ENCODE measurements at regions not wholly inside any gene's neighbourhood (a gene's known extent, or its start where the extent isn't known, plus 50 kb on each side); places are given as distances from the start of the nearest gene placed in this dataset.
A peak's percentile ranks its signal among the peaks of the same experiment; 100 is the strongest.

DNA sequence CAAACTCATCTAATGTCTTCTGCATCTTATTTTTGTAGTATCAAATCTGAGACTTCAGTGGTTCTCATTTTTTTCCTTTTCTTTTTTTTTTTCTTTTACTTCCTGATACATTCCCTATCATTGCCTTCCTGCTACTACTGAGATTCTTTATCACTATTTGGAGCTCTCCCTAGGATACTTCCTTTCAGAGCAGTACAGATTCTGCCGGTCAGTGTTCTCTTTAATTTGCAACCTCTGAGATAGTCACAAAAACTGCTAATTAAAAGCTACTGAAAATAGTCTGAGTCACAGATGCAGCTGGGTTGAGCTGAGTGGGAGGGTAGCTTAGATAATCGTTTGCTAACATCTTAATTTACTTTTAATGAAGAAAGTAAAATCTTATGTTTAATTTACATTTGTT is 1279.7 kb downstream of the ARAP2 start:
- no peak for DNase-seq (ENCODE audit: low read depth)

DNA sequence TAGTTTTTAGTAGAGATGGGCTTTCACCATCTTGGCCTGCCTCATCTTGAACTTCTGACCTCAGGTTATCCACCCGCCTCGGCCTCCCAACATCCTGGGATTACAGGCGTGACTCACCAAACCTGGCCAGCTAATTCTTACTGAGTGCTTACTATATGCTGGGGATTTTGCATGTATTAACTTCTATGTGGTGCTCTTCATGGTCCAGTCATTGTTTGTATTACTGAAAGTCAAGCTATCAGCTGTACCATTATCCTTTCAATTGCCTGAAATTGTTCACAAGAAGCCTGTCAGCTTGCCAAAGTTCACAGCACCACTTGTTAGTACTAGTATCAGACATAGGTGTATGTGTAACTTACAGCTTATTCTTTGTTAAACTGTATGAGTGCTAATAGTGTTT is 1272.1 kb downstream of the ARAP2 start:
- DNase-seq (ENCODE audit: low read depth) = no peak

DNA sequence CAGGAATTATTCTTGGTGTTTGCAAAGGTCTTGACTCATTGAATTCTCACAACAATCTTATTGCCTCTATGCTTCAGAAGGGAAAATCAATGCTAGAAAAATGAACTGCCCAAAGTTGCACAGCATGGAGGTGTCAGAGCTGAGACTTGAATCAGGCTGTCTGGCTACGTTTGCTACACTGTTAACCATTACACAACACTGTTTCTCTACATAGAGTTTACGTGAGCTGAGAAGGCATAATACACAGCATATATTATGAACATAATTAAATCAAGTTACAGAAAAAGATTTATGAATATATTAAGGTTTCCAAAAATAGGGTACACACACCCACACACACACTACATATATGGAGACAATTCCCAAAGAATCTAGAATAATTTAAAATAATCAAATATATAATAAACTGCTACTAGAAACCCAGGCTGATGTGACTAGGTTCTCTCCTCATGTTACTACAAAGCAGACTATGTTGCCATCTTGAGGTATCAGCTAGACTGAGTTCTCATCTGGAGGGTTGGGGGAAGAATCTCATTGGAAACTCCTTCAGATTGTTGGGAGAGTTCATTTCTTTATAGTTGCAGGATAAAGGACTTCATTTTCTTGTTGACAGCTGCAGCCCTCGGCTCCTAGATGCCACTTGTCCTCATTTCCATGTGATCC is 1270.5 kb downstream of the ARAP2 start:
- no peak for DNase-seq (ENCODE audit: low read depth)

DNA sequence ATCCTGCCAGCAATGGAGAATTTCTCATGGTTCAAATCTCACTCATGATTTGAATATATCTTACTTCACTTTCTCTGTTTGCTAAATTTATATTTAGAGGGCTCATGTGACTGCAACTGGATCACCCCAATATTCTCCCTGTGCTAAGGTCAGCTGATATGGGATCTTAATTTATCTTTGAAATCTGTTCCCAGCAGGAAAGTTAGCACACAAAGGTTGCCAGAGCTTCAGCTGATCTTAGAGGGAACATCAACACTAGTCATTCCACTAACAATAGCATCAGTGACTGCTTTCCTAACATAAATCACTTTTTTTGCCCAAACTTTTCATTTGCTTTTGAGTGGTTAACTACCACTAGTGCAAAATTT is 1270.0 kb downstream of the ARAP2 start:
- DNase-seq (ENCODE audit: low read depth) = no peak

DNA sequence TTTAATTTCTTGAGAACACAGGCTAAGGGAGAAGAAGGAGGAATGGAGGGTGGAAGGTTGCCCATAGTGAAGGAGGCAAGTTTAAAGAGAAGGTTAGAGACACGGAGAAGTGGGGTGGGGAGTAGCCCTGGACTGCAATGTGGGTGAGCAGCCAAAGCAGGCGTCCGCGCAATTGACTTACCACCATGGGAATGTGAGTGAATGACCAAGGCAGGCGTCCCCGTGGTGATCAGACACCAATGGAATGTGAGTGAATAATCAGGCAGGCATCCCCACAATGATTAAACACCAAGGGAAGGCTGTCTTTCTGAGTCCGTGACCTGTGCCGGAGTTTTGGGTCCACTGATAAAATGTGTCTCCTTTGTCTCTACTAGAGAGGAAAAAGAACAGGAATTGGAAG is 1223.1 kb downstream of the ARAP2 start:
- peak; percentile 5 for DNase-seq (ENCODE audit: low read depth)

DNA sequence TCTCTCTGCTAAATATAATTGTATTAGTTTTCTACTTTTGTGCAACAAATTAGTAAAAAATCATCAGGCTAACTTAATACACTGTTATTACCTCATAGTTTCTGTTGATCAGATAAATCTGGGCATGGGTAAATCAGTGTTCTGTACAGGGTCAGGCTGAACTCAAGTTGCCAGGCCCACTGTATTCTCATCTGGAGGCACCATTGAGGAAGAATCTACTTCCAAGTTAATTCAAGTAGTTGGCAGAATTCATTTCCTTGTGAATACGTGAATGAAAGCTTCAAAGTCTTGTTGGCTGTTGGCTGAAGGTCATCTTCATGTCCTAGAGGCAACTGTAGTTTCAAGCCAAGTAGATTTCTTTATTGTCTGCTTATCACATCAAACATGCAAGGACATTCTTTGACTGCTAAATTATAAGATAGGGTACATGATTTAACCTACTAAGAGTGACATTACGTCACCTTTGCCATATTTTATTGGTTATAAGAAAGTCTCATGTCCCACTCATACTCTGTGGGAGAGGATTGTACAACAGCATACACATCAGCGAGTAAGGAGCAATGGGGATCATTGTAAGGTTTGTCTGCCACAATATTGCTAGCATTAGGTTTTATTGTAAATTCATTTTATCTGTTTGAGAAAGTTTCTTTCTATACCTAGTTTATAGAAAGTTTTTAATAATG is 1219.0 kb downstream of the ARAP2 start:
- peak; percentile 0 for DNase-seq (ENCODE audit: low read depth)

DNA sequence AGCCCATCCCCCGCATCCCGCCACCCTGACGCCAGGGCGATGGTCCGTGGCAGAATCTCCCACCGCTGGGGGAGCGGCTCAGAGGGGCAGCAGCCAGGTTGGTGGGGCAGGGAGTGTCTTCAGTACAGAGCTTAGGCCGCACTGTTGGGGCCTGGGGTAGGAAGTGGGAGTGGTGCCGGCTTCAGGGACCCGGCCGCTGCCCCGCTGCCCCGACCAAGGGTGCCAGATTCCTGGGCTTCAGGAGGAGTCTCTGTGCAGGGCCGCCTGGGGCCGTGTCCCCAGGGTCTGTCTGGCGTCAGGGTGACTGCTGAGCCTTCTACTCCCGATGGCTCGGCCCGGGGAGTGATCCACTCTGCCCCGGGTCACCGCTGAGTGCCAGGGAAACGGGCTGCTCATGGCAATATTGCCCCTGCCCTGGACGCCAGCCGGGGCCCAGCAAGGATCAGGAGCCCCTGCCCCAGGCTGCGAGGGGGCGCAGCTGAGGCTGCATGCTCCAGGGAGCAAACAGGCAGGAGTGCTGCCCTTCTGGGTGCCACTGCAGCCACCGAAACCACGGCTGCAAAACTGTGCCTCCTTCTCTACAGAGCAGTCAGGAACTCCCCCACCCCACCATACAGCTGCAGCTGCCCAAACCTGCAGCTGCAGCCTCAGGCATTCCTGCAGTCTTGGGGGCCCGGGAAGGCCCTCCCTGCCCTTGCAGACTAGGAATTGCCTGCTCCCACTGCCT is 1206.1 kb downstream of the ARAP2 start:
- no peak for DNase-seq (ENCODE audit: low read depth)

DNA sequence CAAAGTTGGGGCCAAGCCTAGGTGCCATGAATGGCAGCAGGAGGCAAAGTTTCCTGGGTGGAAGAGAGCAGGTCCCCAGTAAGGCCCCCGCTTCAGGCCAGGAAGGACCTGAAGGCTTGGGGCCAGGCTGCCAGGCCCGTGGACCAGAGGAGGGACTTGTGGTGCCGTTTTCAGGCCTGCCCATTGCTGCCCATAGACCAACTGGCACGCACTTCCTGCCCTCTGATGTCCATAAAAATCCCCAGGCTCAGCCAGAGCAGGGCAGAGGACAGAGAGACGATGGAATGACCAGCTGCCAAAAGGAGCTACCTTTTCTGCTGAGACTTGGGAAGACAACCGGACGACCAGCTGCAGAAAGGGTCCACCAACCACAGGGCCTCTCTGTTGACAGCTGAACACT is 1205.5 kb downstream of the ARAP2 start:
- DNase-seq (ENCODE audit: low read depth) = no peak

DNA sequence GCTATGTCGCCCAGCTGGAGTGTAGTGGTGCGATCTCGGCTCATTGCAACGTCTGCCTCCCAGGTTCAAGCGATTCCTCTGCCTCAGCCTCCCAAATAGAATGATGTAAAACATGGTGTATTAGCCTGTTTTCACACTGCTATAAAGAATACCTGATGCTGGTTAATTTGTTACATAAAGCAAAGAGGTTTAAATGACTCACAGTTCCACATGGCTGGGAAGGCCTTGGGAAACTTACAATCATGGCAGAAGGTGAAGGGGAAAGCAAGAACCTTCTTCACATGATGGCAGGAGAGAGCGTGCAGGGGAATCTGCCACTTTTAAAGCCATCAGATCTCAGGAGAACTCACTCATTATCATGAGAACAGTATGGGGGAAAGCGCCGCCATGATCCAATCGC is 1191.8 kb downstream of the ARAP2 start:
- no peak for DNase-seq (ENCODE audit: low read depth)

DNA sequence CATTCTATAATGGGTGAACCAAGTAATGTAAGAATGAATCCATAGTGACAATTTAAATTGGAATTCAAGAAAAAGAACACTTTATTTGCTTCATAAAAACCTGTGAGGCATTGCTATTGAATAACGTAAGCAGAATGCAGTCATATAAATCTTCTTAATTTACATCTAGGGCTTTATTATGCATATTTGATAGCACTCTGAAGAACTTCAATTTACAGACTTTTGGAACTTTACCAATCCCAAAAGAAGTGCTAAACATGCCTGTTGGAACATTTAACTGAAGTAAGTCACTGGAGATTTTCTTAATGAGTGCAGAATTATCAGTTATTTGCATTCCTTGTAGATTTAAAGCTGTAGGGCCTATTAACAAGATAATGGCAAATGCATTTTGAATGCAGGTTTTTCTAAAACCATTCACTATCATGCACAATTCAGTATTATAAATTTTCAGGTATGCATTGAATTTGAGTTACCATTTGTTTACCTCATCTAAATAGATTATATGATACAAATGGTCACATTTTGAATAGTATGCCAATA is 1181.2 kb downstream of the ARAP2 start:
- DNase-seq (ENCODE audit: low read depth) = no peak

DNA sequence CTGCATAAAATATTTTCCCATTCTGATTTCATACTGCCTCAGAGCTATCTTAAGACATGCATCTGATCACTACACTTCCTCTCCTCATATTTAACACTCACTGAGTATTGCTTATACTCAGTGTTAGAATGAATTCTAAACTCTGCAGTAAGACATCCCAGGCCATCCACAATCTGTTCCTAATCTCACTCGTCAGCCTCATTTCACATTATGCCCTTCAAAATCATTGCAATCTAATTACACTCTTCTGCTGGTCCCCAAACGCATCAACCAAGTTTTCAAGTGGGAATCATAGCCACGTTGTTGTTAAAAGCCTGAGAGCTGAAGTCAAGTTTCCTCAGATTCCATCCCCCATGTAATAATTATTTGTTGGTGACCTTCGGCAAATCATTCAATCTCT is 1177.9 kb downstream of the ARAP2 start:
- DNase-seq (ENCODE audit: low read depth) = no peak

DNA sequence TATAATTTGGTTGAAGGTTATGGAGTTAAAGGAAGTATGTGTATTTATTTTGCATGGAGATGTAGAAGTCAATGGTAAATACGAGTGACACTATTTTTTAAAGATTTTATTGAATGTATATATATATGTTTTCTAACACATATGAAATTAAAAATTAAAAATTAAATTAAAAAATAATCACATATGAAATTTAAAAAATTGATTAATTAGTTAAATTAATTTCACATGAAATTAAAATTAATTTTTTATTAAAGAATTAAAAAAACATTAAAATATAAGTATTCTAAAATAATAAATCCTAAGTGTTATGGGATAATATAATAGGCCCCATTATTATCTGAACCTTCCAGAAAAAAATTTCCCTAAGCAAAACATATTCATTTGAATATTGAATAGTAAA is 1163.5 kb downstream of the ARAP2 start:
- no peak for DNase-seq (ENCODE audit: low read depth)

DNA sequence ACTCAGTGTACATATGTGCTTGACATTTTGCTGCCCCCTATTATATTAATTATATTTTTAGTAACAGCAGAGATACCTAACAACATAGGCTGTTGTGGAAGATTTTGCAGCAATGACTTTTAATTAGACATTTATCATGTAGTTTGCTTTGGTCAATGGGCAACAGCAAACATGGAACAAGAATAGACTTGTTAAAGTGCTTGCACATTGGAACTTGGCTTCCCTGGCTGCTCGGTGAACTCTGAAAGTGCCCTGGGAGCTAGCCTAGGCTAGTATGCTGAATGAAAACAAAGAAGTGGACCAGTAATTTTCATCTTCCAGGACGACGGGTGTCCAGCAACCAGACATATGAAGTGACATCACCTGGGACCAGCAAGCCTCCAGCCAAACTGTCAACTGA is 1157.1 kb downstream of the ARAP2 start:
- no peak for DNase-seq (ENCODE audit: low read depth)

DNA sequence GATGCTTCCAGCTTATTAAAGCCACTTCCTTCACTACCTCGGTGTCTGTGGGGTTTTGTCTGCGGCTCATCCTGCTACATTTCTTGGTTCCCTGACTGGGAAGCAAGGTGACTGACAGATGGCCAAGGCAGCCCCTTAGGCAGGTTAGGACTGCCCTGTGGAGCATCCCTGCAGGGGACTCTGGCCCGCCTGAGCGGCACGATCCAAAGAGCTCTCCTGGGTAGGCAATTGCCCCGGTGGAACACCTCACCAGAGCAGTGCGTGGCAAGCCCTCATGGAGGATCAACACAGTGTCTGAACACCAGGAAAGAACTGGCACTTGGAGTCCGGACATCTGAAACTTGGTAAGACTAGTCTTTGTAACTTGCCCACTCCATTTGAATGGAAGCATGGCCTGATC is 1143.4 kb downstream of the ARAP2 start:
- DNase-seq (ENCODE audit: low read depth) = no peak

DNA sequence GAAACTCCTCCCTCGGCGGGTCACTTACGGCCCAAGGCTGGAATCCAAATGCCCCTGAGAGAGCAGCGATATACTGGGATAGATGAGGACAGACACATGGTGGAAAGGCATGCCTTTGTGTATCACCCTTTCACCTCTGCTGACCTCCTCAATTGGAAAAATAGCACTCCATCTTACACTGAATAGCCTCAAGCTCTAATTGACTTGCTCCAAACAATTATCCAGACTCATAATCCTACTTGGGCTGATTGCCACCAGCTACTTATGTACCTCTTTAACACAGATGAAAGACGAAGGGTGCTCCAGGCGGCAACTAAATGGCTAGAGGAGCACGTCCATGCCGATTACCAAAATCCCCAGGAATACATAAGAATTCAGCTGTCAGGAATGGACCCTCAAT is 1142.2 kb downstream of the ARAP2 start:
- no peak for DNase-seq (ENCODE audit: low read depth)

DNA sequence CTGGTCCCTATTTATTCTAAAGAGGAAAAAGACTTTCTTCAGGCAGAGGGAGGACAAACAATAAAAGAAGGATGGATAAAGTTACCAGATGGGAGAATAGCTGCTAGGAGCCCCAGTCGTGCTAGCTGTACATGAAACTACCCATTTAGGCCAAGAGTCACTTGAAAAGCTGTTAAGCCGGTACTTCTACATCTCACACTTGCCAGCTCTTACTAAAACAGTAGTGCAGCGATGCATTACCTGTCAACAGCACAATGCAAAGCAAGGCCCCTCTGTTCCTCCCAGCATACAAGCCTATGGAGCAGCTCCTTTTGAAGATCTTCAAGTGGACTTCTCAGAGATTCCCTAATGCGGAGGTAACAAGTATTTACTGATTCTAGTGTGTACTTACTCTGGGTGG is 1138.8 kb downstream of the ARAP2 start:
- no peak for DNase-seq (ENCODE audit: low read depth)

DNA sequence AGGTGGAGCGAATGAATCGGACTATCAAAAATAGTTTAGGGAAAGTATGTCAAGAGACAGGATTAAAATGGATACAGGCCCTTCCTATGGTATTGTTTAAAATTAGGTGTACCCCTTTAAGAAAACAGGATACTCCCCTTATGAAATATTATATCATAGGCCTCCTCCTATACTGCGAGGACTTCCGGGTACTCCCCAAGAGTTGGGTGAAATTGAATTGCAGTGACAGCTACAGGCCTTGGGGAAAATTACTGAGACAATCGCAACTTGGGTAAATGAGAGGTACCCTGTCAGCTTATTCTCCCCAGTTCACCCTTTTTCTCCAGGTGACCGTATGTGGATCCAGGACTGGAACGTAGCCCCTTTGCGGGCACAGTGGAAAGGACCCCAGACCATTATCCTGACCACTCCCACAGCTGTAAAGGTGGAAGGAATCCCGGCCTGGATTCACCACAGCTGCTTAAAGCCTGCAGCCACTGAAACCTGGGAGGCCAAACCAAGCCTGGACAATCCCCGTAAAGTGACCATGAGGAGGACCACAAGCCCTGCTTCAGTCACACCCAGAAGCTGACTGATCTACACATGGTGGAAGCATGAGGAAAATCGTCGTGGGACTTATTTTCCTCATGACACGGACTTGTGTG is 1138.1 kb downstream of the ARAP2 start:
- DNase-seq (ENCODE audit: low read depth) = no peak

DNA sequence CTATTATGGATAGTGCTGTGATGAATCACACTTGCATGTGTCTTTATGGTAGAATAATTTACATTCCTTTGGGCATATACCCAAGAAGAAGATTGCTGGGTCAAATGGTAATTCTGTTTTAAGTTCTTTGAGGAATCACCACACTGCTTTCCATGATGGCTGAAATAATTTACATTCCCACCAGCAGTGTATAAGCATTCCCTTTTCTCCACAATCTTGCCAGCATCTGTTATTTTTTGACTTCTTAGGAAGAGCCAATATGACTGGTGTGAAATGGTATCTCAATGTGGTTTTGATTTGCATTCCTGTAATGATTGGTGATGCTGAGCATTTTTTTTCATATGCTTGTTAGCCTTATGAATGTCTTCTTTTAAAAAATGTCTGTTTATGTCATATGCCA is 1120.2 kb downstream of the ARAP2 start:
- DNase-seq (ENCODE audit: low read depth) = no peak

DNA sequence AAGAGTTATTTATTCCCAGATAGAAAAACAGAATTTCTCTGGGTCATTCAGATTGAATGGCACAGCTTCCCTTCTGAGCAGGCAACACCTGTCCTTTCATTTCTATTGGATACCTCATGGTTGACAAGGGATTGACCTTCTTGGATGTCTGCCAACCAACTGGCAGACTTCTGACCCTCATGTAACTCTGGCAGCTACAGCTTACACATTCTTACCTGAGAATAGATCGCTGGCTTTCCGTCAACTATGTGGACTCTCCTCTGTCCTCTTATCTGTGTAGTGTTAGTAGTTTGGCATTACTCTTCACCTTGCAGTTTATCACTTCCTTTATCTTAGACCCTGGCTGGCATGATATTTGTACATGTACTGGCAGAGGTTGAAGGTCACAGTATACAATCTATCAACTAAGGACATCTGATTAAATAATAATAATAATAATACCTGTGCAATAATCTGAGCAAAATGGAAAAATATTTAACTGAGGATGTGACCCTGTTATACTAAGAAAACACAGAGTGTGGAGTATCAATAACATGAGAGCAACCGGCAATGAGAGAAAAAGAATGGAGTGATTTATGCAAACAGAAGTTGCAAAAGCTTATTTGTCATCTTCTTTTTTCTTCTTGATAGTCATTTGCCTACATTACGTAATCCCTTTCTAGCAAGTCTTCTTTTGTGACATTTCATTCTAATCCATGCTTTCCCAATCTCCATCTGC is 1118.2 kb downstream of the ARAP2 start:
- DNase-seq (ENCODE audit: low read depth) = no peak

DNA sequence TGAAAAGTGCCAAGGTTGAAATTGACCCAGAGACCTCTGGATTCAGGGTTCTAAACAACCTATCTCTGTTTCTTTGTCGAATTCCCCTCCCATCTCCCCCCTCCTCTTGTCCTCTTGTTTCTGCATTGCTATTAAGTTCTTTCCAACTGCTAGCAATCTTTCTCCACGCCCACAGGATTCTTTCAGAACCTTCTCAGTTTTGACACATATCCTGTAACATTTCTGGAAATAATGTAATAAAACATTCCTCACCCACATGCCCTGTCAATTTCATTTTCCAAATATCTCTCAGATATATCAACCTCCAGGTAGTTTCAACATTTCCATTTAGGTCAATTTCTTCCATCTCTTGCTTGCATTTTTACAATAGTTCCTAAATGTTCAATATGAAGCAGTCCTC is 1105.9 kb downstream of the ARAP2 start:
- DNase-seq (ENCODE audit: low read depth) = no peak

DNA sequence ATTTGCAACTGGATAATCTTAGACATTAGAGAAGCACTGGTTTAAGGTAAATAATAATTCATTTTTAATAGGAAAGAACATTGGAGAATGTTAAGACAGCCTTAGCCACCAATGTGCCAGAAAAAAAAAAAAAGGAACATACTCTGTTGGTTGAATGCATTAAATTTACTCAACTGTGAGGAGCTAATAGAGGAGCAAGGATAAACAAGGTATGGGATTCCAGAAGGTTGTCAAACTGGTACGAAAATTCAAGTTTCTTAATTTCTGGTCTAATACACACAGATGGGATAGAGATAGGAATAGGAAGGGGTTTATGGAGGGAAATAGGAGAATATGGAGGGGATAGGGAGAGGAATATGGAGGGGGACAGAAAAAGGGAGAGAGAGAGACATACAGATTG is 1096.6 kb downstream of the ARAP2 start:
- DNase-seq (ENCODE audit: low read depth) = no peak

Measured in LHCN-M2 (cell line).